DND-41 (cell line): ENCODE measurements at regions not wholly inside any gene's neighbourhood (a gene's known extent, or its start where the extent isn't known, plus 50 kb on each side); places are given as distances from the start of the nearest gene placed in this dataset.

Source experiments
- ATAC-seq: fragments of 200-7000 bp; cut with Tn5 transposase; 3 replicates; pipeline ENCODE4 v1.9.1; 2021; ENCODE audit warnings: low read depth; ENCODE audit not compliant: insufficient read depth
- DNase-seq: peaks from one replicate; pipeline ENCODE4 v3.0.0-alpha.2; 2020
- H2AFZ ChIP-seq: 2 replicates; pipeline ENCODE4 v1.6.0; 2012; ENCODE audit warnings: low read depth, low read length
- H3K27ac ChIP-seq: 2 replicates; pipeline ENCODE4 v1.5.1; 2012; ENCODE audit warnings: low read length, inconsistent platforms
- H3K27me3 ChIP-seq: fragments of 200-600 bp; sonication (generic); 2 replicates; pipeline ENCODE4 v1.6.0; 2012; ENCODE audit warnings: low read length, mild to moderate bottlenecking, inconsistent platforms; ENCODE audit not compliant: insufficient read depth, poor library complexity
- H3K36me3 ChIP-seq: 2 replicates; pipeline ENCODE4 v1.5.1; 2012; ENCODE audit warnings: low read length, inconsistent platforms; ENCODE audit not compliant: insufficient read depth
- H3K4me1 ChIP-seq: 2 replicates; pipeline ENCODE4 v1.5.1; 2012; ENCODE audit warnings: mild to moderate bottlenecking, low read length; ENCODE audit not compliant: insufficient read depth
- H3K4me2 ChIP-seq: 2 replicates; pipeline ENCODE4 v1.6.0; 2012; ENCODE audit warnings: mild to moderate bottlenecking, moderate library complexity, low read length, inconsistent platforms; ENCODE audit not compliant: insufficient read depth
- H3K4me3 ChIP-seq, 2 experiments: fragments of 200-600 bp in 1 of 2; shearing (Covaris generic) in 1 of 2; 2 replicates each; pipeline ENCODE4 v1.5.1; 2012 to 2016; ENCODE audit warnings: inconsistent platforms in 2 of 2, low read length in 2 of 2, mild to moderate bottlenecking in 2 of 2, low read depth in 1 of 2, moderate library complexity in 1 of 2
- H3K79me2 ChIP-seq: 2 replicates; pipeline ENCODE4 v1.6.0; 2012; ENCODE audit warnings: low read length, inconsistent platforms; ENCODE audit not compliant: insufficient read depth
- H3K9ac ChIP-seq: 2 replicates; pipeline ENCODE4 v1.6.0; 2012; ENCODE audit warnings: low read depth, mild to moderate bottlenecking, inconsistent platforms, low read length, moderate library complexity
- H3K9me3 ChIP-seq: 2 replicates; pipeline ENCODE4 v1.5.1; 2012; ENCODE audit warnings: low read length, moderate library complexity, mild to moderate bottlenecking, inconsistent platforms; ENCODE audit not compliant: insufficient read depth, severe bottlenecking
- H4K20me1 ChIP-seq: 2 replicates; pipeline ENCODE4 v1.6.0; 2012; ENCODE audit warnings: low read length; ENCODE audit not compliant: insufficient read depth
- EZH2 ChIP-seq: IDR thresholded peaks from 3 replicates; pipeline ENCODE4 v1.6.1; 2012; ENCODE audit warnings: borderline replicate concordance, low read depth, mild to moderate bottlenecking, moderate library complexity, low read length, inconsistent platforms; ENCODE audit not compliant: severe bottlenecking
- TF ChIP-seq, protein P1 (sequence below): IDR thresholded peaks from 2 replicates; pipeline ENCODE4 v1.5.1; 2012; ENCODE audit warnings: borderline replicate concordance, low read length, moderate library complexity, mild to moderate bottlenecking; ENCODE audit not compliant: poor library complexity, severe bottlenecking; ENCODE audit errors: extremely low read depth

GRCh38 chr17:69918164-69918563 is 156.9 kb upstream of the KCNJ16 start:
- Histone ChIP-seq H3K9ac (no peak overlapping the region), H4K20me1 (no peaks in the 10 kb centered on the region), H3K27ac (no peak overlapping the region), H3K9me3 (no peaks in the 10 kb centered on the region), H3K27me3 (no peaks in the 10 kb centered on the region), H2AFZ (no peak overlapping the region), H3K4me3 (no peak overlapping the region), H3K79me2 (no peaks in the 10 kb centered on the region), H3K4me1 (no peaks in the 10 kb centered on the region), H3K4me2 (no peak overlapping the region), H3K36me3 (no peaks in the 10 kb centered on the region)
- no peak for TF ChIP-seq EZH2
- TF ChIP-seq, protein P1, sequence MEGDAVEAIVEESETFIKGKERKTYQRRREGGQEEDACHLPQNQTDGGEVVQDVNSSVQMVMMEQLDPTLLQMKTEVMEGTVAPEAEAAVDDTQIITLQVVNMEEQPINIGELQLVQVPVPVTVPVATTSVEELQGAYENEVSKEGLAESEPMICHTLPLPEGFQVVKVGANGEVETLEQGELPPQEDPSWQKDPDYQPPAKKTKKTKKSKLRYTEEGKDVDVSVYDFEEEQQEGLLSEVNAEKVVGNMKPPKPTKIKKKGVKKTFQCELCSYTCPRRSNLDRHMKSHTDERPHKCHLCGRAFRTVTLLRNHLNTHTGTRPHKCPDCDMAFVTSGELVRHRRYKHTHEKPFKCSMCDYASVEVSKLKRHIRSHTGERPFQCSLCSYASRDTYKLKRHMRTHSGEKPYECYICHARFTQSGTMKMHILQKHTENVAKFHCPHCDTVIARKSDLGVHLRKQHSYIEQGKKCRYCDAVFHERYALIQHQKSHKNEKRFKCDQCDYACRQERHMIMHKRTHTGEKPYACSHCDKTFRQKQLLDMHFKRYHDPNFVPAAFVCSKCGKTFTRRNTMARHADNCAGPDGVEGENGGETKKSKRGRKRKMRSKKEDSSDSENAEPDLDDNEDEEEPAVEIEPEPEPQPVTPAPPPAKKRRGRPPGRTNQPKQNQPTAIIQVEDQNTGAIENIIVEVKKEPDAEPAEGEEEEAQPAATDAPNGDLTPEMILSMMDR: no peak
- ATAC-seq (no peak), DNase-seq (no peak)

DNA sequence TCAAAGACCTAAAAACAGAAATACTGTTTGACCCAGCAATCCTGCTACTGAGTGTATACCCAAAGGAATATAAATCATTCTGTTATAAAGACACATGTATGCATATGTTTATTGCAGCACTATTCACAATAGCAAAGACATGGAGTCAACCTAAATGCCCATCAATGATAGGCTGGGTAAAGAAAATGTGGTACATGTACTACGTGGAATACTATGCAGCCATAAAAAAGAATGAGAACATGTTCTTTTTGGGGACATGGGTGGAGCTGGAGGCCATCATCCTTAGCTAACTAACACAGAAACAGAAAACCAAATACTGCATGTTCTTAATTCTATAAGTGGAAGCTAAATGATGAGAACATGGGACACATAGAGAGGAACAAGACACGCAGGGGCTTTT is 155.2 kb upstream of the KCNJ16 start:
- Histone ChIP-seq H3K27ac (no peak overlapping the region), H3K4me3 (no peak overlapping the region), H3K4me1 (no peaks in the 10 kb centered on the region), H3K9me3 (no peaks in the 10 kb centered on the region), H3K4me2 (no peak overlapping the region), H3K36me3 (no peaks in the 10 kb centered on the region), H3K27me3 (no peaks in the 10 kb centered on the region), H4K20me1 (no peaks in the 10 kb centered on the region), H2AFZ (no peak overlapping the region), H3K79me2 (no peaks in the 10 kb centered on the region), H3K9ac (no peak overlapping the region)
- no peak for TF ChIP-seq EZH2
- TF ChIP-seq, protein P1: no peak
- DNase-seq (no peak), ATAC-seq (no peak)

GRCh38 chr17:69921046-69921445 is 154.0 kb upstream of the KCNJ16 start:
- TF ChIP-seq, protein P1: no peak
- no peak for TF ChIP-seq EZH2
- Histone ChIP-seq H3K27ac (no peak overlapping the region), H3K36me3 (no peaks in the 10 kb centered on the region), H3K9ac (no peak overlapping the region), H3K4me1 (no peaks in the 10 kb centered on the region), H3K4me2 (no peak overlapping the region), H4K20me1 (no peaks in the 10 kb centered on the region), H3K27me3 (no peaks in the 10 kb centered on the region), H2AFZ (no peak overlapping the region), H3K4me3 (no peak overlapping the region), H3K9me3 (no peaks in the 10 kb centered on the region), H3K79me2 (no peaks in the 10 kb centered on the region)
- ATAC-seq (no peak), DNase-seq (no peak)

DNA sequence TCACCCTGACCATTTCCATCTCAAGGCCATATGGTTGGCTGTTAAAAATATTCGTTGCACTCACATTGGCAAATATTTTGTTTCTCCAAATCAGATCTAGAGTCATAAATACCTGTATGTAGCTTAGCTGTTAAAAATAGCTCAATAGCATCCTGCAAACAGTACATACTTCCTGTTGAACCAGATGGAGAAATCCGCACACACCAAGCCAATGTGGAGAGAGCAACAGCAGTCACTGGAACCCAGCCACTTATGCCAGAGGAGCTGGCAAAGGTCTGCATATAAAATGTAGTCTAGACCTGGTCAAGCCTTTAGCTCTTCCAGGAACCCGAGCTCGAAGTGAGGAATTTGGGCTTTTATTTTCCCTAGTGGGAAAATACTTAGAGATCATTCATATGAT is 146.4 kb upstream of the KCNJ16 start:
- Histone ChIP-seq H3K4me1 (no peaks in the 10 kb centered on the region), H3K4me3 (no peak overlapping the region), H2AFZ (no peak overlapping the region), H3K36me3 (no peaks in the 10 kb centered on the region), H3K27ac (no peak overlapping the region), H4K20me1 (no peaks in the 10 kb centered on the region), H3K79me2 (no peaks in the 10 kb centered on the region), H3K27me3 (no peaks in the 10 kb centered on the region), H3K9me3 (no peaks in the 10 kb centered on the region), H3K4me2 (no peak overlapping the region), H3K9ac (no peak overlapping the region)
- DNase-seq (no peak), ATAC-seq (no peak)
- TF ChIP-seq EZH2: no peak
- TF ChIP-seq, protein P1: no peak
